ENCODE measurements at regions not wholly inside any gene's neighbourhood (a gene's known extent, or its start where the extent isn't known, plus 50 kb on each side); places are given as distances from the start of the nearest gene placed in this dataset.

DNA sequence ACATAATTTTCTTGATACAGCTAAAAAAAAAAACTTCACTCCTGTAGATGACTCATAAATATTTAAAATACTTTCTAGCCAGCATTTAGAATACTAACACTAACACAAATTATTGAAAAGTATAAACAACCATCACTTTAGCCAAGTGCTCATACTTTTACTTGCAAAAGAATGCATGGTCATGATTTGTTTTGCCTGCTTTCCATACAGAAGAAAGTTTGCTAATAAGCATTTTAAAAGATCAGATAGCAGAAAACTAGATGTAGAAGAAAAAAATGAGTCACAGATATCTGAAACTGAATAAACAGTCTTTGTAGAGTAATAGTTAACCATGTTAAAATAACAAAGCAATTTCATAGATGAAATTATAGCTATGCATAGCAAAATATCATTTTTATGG is 2280.4 kb upstream of the PCDH20 start:
- TF ChIP-seq ESRRA (CRISPR knock-in tag; IDR thresholded peaks at IDR 0.05; ENCODE audit: low read depth) (no peak), CHD2 (IDR thresholded peaks at IDR 0.05; ENCODE audit: low read depth, low read length) (no peak)
